DND-41 (cell line): ENCODE measurements at regions not wholly inside any gene's neighbourhood (a gene's known extent, or its start where the extent isn't known, plus 50 kb on each side); places are given as distances from the start of the nearest gene placed in this dataset.

Source experiments
- ATAC-seq: fragments of 200-7000 bp; cut with Tn5 transposase; 3 replicates; pipeline ENCODE4 v1.9.1; 2021; ENCODE audit warnings: low read depth; ENCODE audit not compliant: insufficient read depth
- DNase-seq: peaks from one replicate; pipeline ENCODE4 v3.0.0-alpha.2; 2020
- H2AFZ ChIP-seq: 2 replicates; pipeline ENCODE4 v1.6.0; 2012; ENCODE audit warnings: low read depth, low read length
- H3K27ac ChIP-seq: 2 replicates; pipeline ENCODE4 v1.5.1; 2012; ENCODE audit warnings: low read length, inconsistent platforms
- H3K27me3 ChIP-seq: fragments of 200-600 bp; sonication (generic); 2 replicates; pipeline ENCODE4 v1.6.0; 2012; ENCODE audit warnings: low read length, mild to moderate bottlenecking, inconsistent platforms; ENCODE audit not compliant: insufficient read depth, poor library complexity
- H3K36me3 ChIP-seq: 2 replicates; pipeline ENCODE4 v1.5.1; 2012; ENCODE audit warnings: low read length, inconsistent platforms; ENCODE audit not compliant: insufficient read depth
- H3K4me1 ChIP-seq: 2 replicates; pipeline ENCODE4 v1.5.1; 2012; ENCODE audit warnings: mild to moderate bottlenecking, low read length; ENCODE audit not compliant: insufficient read depth
- H3K4me2 ChIP-seq: 2 replicates; pipeline ENCODE4 v1.6.0; 2012; ENCODE audit warnings: mild to moderate bottlenecking, moderate library complexity, low read length, inconsistent platforms; ENCODE audit not compliant: insufficient read depth
- H3K4me3 ChIP-seq, 2 experiments: fragments of 200-600 bp in 1 of 2; shearing (Covaris generic) in 1 of 2; 2 replicates each; pipeline ENCODE4 v1.5.1; 2012 to 2016; ENCODE audit warnings: inconsistent platforms in 2 of 2, low read length in 2 of 2, mild to moderate bottlenecking in 2 of 2, low read depth in 1 of 2, moderate library complexity in 1 of 2
- H3K79me2 ChIP-seq: 2 replicates; pipeline ENCODE4 v1.6.0; 2012; ENCODE audit warnings: low read length, inconsistent platforms; ENCODE audit not compliant: insufficient read depth
- H3K9ac ChIP-seq: 2 replicates; pipeline ENCODE4 v1.6.0; 2012; ENCODE audit warnings: low read depth, mild to moderate bottlenecking, inconsistent platforms, low read length, moderate library complexity
- H3K9me3 ChIP-seq: 2 replicates; pipeline ENCODE4 v1.5.1; 2012; ENCODE audit warnings: low read length, moderate library complexity, mild to moderate bottlenecking, inconsistent platforms; ENCODE audit not compliant: insufficient read depth, severe bottlenecking
- H4K20me1 ChIP-seq: 2 replicates; pipeline ENCODE4 v1.6.0; 2012; ENCODE audit warnings: low read length; ENCODE audit not compliant: insufficient read depth
- EZH2 ChIP-seq: IDR thresholded peaks from 3 replicates; pipeline ENCODE4 v1.6.1; 2012; ENCODE audit warnings: borderline replicate concordance, low read depth, mild to moderate bottlenecking, moderate library complexity, low read length, inconsistent platforms; ENCODE audit not compliant: severe bottlenecking
- TF ChIP-seq, protein P1 (sequence below): IDR thresholded peaks from 2 replicates; pipeline ENCODE4 v1.5.1; 2012; ENCODE audit warnings: borderline replicate concordance, low read length, moderate library complexity, mild to moderate bottlenecking; ENCODE audit not compliant: poor library complexity, severe bottlenecking; ENCODE audit errors: extremely low read depth

DNA sequence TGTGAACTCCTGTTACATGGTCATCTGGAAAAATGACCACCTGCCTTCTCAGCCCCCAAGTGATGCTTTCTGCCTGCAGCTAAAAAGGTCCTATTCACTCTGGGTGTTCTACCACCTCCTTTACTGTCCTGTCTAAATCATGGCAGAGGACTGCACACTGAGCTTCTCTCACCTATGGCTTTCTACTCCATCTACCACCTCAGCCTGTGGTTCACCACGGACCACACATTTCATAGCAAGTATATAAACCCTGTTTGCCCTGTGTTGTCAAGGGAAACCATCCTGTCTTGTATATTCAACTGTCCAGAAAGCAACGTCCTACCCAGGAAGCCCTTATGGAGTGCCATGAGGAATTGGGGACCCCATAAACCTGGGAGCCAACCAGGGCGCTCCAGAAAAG lies 167.4 kb upstream of the ITGA1 start:
- Histone ChIP-seq H3K4me3 (no peak overlapping the region), H3K4me1 (no peaks in the 10 kb centered on the region), H3K79me2 (no peaks in the 10 kb centered on the region), H3K27me3 (no peaks in the 10 kb centered on the region), H3K27ac (no peak overlapping the region), H3K9ac (no peak overlapping the region), H3K36me3 (no peaks in the 10 kb centered on the region), H3K9me3 (no peaks in the 10 kb centered on the region), H3K4me2 (no peak overlapping the region), H4K20me1 (no peaks in the 10 kb centered on the region), H2AFZ (no peak overlapping the region)
- TF ChIP-seq EZH2, result no peak
- TF ChIP-seq, protein P1, sequence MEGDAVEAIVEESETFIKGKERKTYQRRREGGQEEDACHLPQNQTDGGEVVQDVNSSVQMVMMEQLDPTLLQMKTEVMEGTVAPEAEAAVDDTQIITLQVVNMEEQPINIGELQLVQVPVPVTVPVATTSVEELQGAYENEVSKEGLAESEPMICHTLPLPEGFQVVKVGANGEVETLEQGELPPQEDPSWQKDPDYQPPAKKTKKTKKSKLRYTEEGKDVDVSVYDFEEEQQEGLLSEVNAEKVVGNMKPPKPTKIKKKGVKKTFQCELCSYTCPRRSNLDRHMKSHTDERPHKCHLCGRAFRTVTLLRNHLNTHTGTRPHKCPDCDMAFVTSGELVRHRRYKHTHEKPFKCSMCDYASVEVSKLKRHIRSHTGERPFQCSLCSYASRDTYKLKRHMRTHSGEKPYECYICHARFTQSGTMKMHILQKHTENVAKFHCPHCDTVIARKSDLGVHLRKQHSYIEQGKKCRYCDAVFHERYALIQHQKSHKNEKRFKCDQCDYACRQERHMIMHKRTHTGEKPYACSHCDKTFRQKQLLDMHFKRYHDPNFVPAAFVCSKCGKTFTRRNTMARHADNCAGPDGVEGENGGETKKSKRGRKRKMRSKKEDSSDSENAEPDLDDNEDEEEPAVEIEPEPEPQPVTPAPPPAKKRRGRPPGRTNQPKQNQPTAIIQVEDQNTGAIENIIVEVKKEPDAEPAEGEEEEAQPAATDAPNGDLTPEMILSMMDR, result no peak
- DNase-seq (peak; percentile 47), ATAC-seq (peak; percentile 97)

- H3K27me3 ChIP-seq, result no peaks in the 10 kb centered on the region
- DNase-seq, result no peak
- no peak overlapping the region for H3K9ac ChIP-seq
- H3K27ac ChIP-seq, result no peak overlapping the region
- H3K4me1 ChIP-seq, result no peaks in the 10 kb centered on the region
- no peaks in the 10 kb centered on the region for H3K79me2 ChIP-seq
- no peaks in the 10 kb centered on the region for H3K9me3 ChIP-seq
- no peaks in the 10 kb centered on the region for H3K36me3 ChIP-seq
- no peak overlapping the region for H2AFZ ChIP-seq
- TF ChIP-seq EZH2, result no peak
- TF ChIP-seq, protein P1, result no peak
- H3K4me2 ChIP-seq, result no peak overlapping the region
- H3K4me3 ChIP-seq, result no peak overlapping the region
- H4K20me1 ChIP-seq, result no peaks in the 10 kb centered on the region
- no peak for ATAC-seq
Observed at GRCh38 chr5:52623291-52623690, 164.4 kb upstream of the ITGA1 start.

DNA sequence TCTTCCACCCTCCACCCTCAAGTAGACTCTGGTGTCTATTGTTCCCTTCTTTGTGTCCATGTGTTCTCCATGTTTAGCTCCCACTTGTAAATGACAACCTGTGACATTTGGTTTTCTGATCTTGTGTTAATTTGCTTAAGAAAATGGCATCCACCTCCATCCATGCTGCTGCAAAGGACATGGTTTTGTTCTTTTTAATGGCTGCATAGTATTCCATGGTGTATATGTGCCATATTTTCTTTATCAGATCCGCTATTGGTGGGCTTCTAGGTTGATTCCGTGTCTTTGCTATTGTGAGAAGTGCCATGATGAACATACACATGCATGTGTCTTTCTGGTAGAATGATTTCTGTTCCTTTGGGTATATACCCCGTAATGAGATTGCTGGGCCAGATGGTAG lies 163.4 kb upstream of the ITGA1 start:
- H2AFZ ChIP-seq, result no peak overlapping the region
- no peaks in the 10 kb centered on the region for H3K9me3 ChIP-seq
- no peak overlapping the region for H3K27ac ChIP-seq
- no peak for TF ChIP-seq EZH2
- TF ChIP-seq, protein P1, result no peak
- H3K9ac ChIP-seq, result no peak overlapping the region
- no peaks in the 10 kb centered on the region for H3K4me1 ChIP-seq
- no peak overlapping the region for H3K4me2 ChIP-seq
- ATAC-seq (no peak), DNase-seq (no peak)
- H3K36me3 ChIP-seq, result no peaks in the 10 kb centered on the region
- H3K4me3 ChIP-seq, result no peak overlapping the region
- H3K27me3 ChIP-seq, result no peaks in the 10 kb centered on the region
- no peaks in the 10 kb centered on the region for H3K79me2 ChIP-seq
- no peaks in the 10 kb centered on the region for H4K20me1 ChIP-seq

- Histone ChIP-seq H2AFZ (no peak overlapping the region), H3K9me3 (no peaks in the 10 kb centered on the region), H3K4me1 (no peaks in the 10 kb centered on the region), H3K9ac (no peak overlapping the region), H3K79me2 (no peaks in the 10 kb centered on the region), H3K4me3 (no peak overlapping the region), H3K36me3 (no peaks in the 10 kb centered on the region), H3K27me3 (no peaks in the 10 kb centered on the region), H4K20me1 (no peaks in the 10 kb centered on the region), H3K27ac (no peak overlapping the region), H3K4me2 (no peak overlapping the region)
- DNase-seq (no peak), ATAC-seq (no peak)
- TF ChIP-seq EZH2, result no peak
- TF ChIP-seq, protein P1, result no peak
Observed at GRCh38 chr5:52626312-52626711, 161.4 kb upstream of the ITGA1 start.
